ENCODE measurements at regions not wholly inside any gene's neighbourhood (a gene's known extent, or its start where the extent isn't known, plus 50 kb on each side); places are given as distances from the start of the nearest gene placed in this dataset.
"Not testable (repeated sequence)": the region's sequence is repeated elsewhere in the genome, so short reads cannot be mapped to it uniquely, and the experiment has no call there.

- H3K4me3 ChIP-seq (ENCODE audit: control insufficient read depth in 1 of 2, extremely low read depth in 1 of 2, low read length in 1 of 2); H3K4me3 Mint-ChIP-seq; DNase-seq; H3K27me3 ChIP-seq (replicated peaks in 1 of 2; ENCODE audit: control insufficient read depth in 2 of 2, extremely low read depth in 1 of 2, insufficient read depth in 2 of 2, low read length in 1 of 2); H3K27ac ChIP-seq (ENCODE audit: low read length); H3K27me3 Mint-ChIP-seq; H3K9me3 ChIP-seq; CTCF ChIA-PET; H3K27ac Mint-ChIP-seq; POLR2A ChIA-PET; H3K4me1 Mint-ChIP-seq; ATAC-seq (replicated peaks in 1 of 4); H3K4me1 ChIP-seq (ENCODE audit: control insufficient read depth in 1 of 2, extremely low read depth in 1 of 2, insufficient read depth in 2 of 2, low read length in 2 of 2); H3K36me3 ChIP-seq (ENCODE audit: control insufficient read depth in 2 of 2, extremely low read depth in 1 of 2, insufficient read depth in 1 of 2, low read length in 1 of 2): not testable (repeated sequence)
- Mint-ChIP-seq H3K9me3 (peaks cover 40 to 58% (median 44%) of the 10 kb centered on the region in 3 donors), H3K36me3 (peaks cover 51% of the 10 kb centered on the region)
These were observed 104.5 kb downstream of the ZNF33B start for GRCh38 chr10:42533866-42534265.

- Histone ChIP-seq H3K4me1 (ENCODE audit: control insufficient read depth in 1 of 2, extremely low read depth in 1 of 2, insufficient read depth in 2 of 2, low read length in 2 of 2) (no peaks in the 10 kb centered on the region), H3K27ac (ENCODE audit: low read length) (no peak overlapping the region), H3K27me3 (replicated peaks in 1 of 2; ENCODE audit: control insufficient read depth in 2 of 2, extremely low read depth in 1 of 2, insufficient read depth in 2 of 2, low read length in 1 of 2) (no peaks in the 10 kb centered on the region), H3K9me3 (peaks cover 3% of the 10 kb centered on the region), H3K36me3 (ENCODE audit: control insufficient read depth in 2 of 2, extremely low read depth in 1 of 2, insufficient read depth in 1 of 2, low read length in 1 of 2) (no peaks in the 10 kb centered on the region), H3K4me3 (ENCODE audit: control insufficient read depth in 1 of 2, extremely low read depth in 1 of 2, low read length in 1 of 2) (no peak overlapping the region)
- no CpG with 5 or more reads among the region's 1 CpG for WGBS (ENCODE audit: insufficient coverage)
- ChIA-PET POLR2A (no interaction called here), CTCF (no interaction called here)
- H3K9me3 Mint-ChIP-seq: peaks cover 36 to 50% (median 41%) of the 10 kb centered on the region in 3 donors
- H3K27ac Mint-ChIP-seq: no peak overlapping the region
- H3K36me3 Mint-ChIP-seq: peaks cover 42% of the 10 kb centered on the region
- no peaks in the 10 kb centered on the region for H3K4me1 Mint-ChIP-seq
- no peaks in the 10 kb centered on the region for H3K27me3 Mint-ChIP-seq
- DNase-seq: no peak
- no peak overlapping the region for H3K4me3 Mint-ChIP-seq
- ATAC-seq (replicated peaks in 1 of 4): no peak
These were observed 105.4 kb downstream of the ZNF33B start for GRCh38 chr10:42532996-42533395.

- ATAC-seq (replicated peaks in 1 of 4): no peak
These were observed 115.3 kb downstream of the ZNF33B start for GRCh38 chr10:42523098-42523497.

GRCh38 chr10:42519761-42520460 is 118.5 kb downstream of the ZNF33B start:
- Mint-ChIP-seq H3K4me3 (no peak overlapping the region), H3K4me1 (no peaks in the 10 kb centered on the region), H3K27ac (no peak overlapping the region), H3K9me3 (peaks cover 23 to 76% (median 65%) of the 10 kb centered on the region in 3 donors), H3K36me3 (peaks cover 60% of the 10 kb centered on the region), H3K27me3 (no peaks in the 10 kb centered on the region)
- ATAC-seq (replicated peaks in 1 of 4) (no peak), DNase-seq (no peak)
- no peak overlapping the region for H3K27ac ChIP-seq (ENCODE audit: low read length)
- no peak overlapping the region for H3K4me3 ChIP-seq (ENCODE audit: control insufficient read depth in 1 of 2, extremely low read depth in 1 of 2, low read length in 1 of 2)
- no peaks in the 10 kb centered on the region for H3K4me1 ChIP-seq (ENCODE audit: control insufficient read depth in 1 of 2, extremely low read depth in 1 of 2, insufficient read depth in 2 of 2, low read length in 2 of 2)
- peaks cover 43% of the 10 kb centered on the region for H3K9me3 ChIP-seq
- no peaks in the 10 kb centered on the region for H3K27me3 ChIP-seq (replicated peaks in 1 of 2; ENCODE audit: control insufficient read depth in 2 of 2, extremely low read depth in 1 of 2, insufficient read depth in 2 of 2, low read length in 1 of 2)
- POLR2A ChIA-PET: no interaction called here
- CTCF ChIA-PET: no interaction called here
- peaks cover 6 to 33% of the 10 kb centered on the region in 2 donors for H3K36me3 ChIP-seq (ENCODE audit: control insufficient read depth in 2 of 2, extremely low read depth in 1 of 2, insufficient read depth in 1 of 2, low read length in 1 of 2)
- no CpG with 5 or more reads among the region's 5 CpGs for WGBS (ENCODE audit: insufficient coverage)

More at GRCh38 chr10:42523098-42523497, 115.3 kb downstream of the ZNF33B start:
- POLR2A ChIA-PET: no interaction called here
- Histone ChIP-seq H3K27ac (ENCODE audit: low read length) (no peak overlapping the region), H3K9me3 (peaks cover 31% of the 10 kb centered on the region), H3K27me3 (replicated peaks in 1 of 2; ENCODE audit: control insufficient read depth in 2 of 2, extremely low read depth in 1 of 2, insufficient read depth in 2 of 2, low read length in 1 of 2) (no peaks in the 10 kb centered on the region), H3K4me1 (ENCODE audit: control insufficient read depth in 1 of 2, extremely low read depth in 1 of 2, insufficient read depth in 2 of 2, low read length in 2 of 2) (no peaks in the 10 kb centered on the region), H3K36me3 (ENCODE audit: control insufficient read depth in 2 of 2, extremely low read depth in 1 of 2, insufficient read depth in 1 of 2, low read length in 1 of 2) (peaks cover 6 to 36% of the 10 kb centered on the region in 2 donors), H3K4me3 (ENCODE audit: control insufficient read depth in 1 of 2, extremely low read depth in 1 of 2, low read length in 1 of 2) (peak overlapping the region in 1 of 2 donors; percentile 15)
- Mint-ChIP-seq H3K36me3 (peaks cover 67% of the 10 kb centered on the region), H3K27ac (no peak overlapping the region), H3K9me3 (peaks cover 18 to 62% (median 48%) of the 10 kb centered on the region in 3 donors), H3K4me1 (no peaks in the 10 kb centered on the region), H3K27me3 (no peaks in the 10 kb centered on the region), H3K4me3 (no peak overlapping the region)
- CTCF ChIA-PET: no interaction called here
- no peak for DNase-seq
- WGBS (ENCODE audit: insufficient coverage): no CpG with 5 or more reads among the region's 2 CpGs

GRCh38 chr10:42519079-42519478 is 119.3 kb downstream of the ZNF33B start:
- ATAC-seq (replicated peaks in 1 of 4) (no peak), DNase-seq (no peak)
- Mint-ChIP-seq H3K9me3 (peaks cover 24 to 72% (median 67%) of the 10 kb centered on the region in 3 donors), H3K27ac (no peak overlapping the region), H3K27me3 (no peaks in the 10 kb centered on the region), H3K4me3 (no peak overlapping the region), H3K36me3 (peaks cover 55% of the 10 kb centered on the region), H3K4me1 (no peaks in the 10 kb centered on the region)
- no peaks in the 10 kb centered on the region for H3K27me3 ChIP-seq (replicated peaks in 1 of 2; ENCODE audit: control insufficient read depth in 2 of 2, extremely low read depth in 1 of 2, insufficient read depth in 2 of 2, low read length in 1 of 2)
- no peaks in the 10 kb centered on the region for H3K4me1 ChIP-seq (ENCODE audit: control insufficient read depth in 1 of 2, extremely low read depth in 1 of 2, insufficient read depth in 2 of 2, low read length in 2 of 2)
- peaks cover 48% of the 10 kb centered on the region for H3K9me3 ChIP-seq
- POLR2A ChIA-PET: no interaction called here
- no peak overlapping the region for H3K27ac ChIP-seq (ENCODE audit: low read length)
- no CpG with 5 or more reads among the region's 2 CpGs for WGBS (ENCODE audit: insufficient coverage)
- H3K36me3 ChIP-seq (ENCODE audit: control insufficient read depth in 2 of 2, extremely low read depth in 1 of 2, insufficient read depth in 1 of 2, low read length in 1 of 2): peaks cover 6 to 29% of the 10 kb centered on the region in 2 donors
- CTCF ChIA-PET: no interaction called here
- H3K4me3 ChIP-seq (ENCODE audit: control insufficient read depth in 1 of 2, extremely low read depth in 1 of 2, low read length in 1 of 2): no peak overlapping the region

GRCh38 chr10:42513921-42514320 is 124.4 kb downstream of the ZNF33B start:
- Mint-ChIP-seq H3K27ac (no peak overlapping the region), H3K4me3 (no peak overlapping the region), H3K4me1 (no peaks in the 10 kb centered on the region), H3K9me3 (peaks cover 26 to 61% (median 51%) of the 10 kb centered on the region in 3 donors), H3K36me3 (peaks cover 17% of the 10 kb centered on the region), H3K27me3 (no peaks in the 10 kb centered on the region)
- no peak for DNase-seq
- ATAC-seq (replicated peaks in 1 of 4): no peak
- Histone ChIP-seq H3K27ac (ENCODE audit: low read length) (no peak overlapping the region), H3K36me3 (ENCODE audit: control insufficient read depth in 2 of 2, extremely low read depth in 1 of 2, insufficient read depth in 1 of 2, low read length in 1 of 2) (no peaks in the 10 kb centered on the region), H3K4me3 (ENCODE audit: control insufficient read depth in 1 of 2, extremely low read depth in 1 of 2, low read length in 1 of 2) (no peak overlapping the region), H3K9me3 (peaks cover 34% of the 10 kb centered on the region), H3K4me1 (ENCODE audit: control insufficient read depth in 1 of 2, extremely low read depth in 1 of 2, insufficient read depth in 2 of 2, low read length in 2 of 2) (no peaks in the 10 kb centered on the region), H3K27me3 (replicated peaks in 1 of 2; ENCODE audit: control insufficient read depth in 2 of 2, extremely low read depth in 1 of 2, insufficient read depth in 2 of 2, low read length in 1 of 2) (no peaks in the 10 kb centered on the region)
- ChIA-PET CTCF (no interaction called here), POLR2A (no interaction called here)
- WGBS (ENCODE audit: insufficient coverage): 79% methylated on average over 2 of the region's 3 CpGs

- Mint-ChIP-seq H3K4me3 (no peak overlapping the region), H3K36me3 (no peaks in the 10 kb centered on the region), H3K27ac (no peak overlapping the region), H3K4me1 (no peaks in the 10 kb centered on the region), H3K27me3 (peaks cover 0 to 10% of the 10 kb centered on the region in 2 donors), H3K9me3 (peaks cover 0 to 19% (median 2%) of the 10 kb centered on the region in 3 donors)
- no peak overlapping the region for H3K4me3 ChIP-seq (ENCODE audit: control insufficient read depth in 1 of 2, extremely low read depth in 1 of 2, low read length in 1 of 2)
- no peaks in the 10 kb centered on the region for H3K27me3 ChIP-seq (replicated peaks in 1 of 2; ENCODE audit: control insufficient read depth in 2 of 2, extremely low read depth in 1 of 2, insufficient read depth in 2 of 2, low read length in 1 of 2)
- H3K4me1 ChIP-seq (ENCODE audit: control insufficient read depth in 1 of 2, extremely low read depth in 1 of 2, insufficient read depth in 2 of 2, low read length in 2 of 2): no peaks in the 10 kb centered on the region
- ChIA-PET POLR2A (no interaction called here), CTCF (no interaction called here)
- no peaks in the 10 kb centered on the region for H3K9me3 ChIP-seq
- H3K27ac ChIP-seq (ENCODE audit: low read length): no peak overlapping the region
- ATAC-seq (replicated peaks in 1 of 4): no peak
- no peak for DNase-seq
- H3K36me3 ChIP-seq (ENCODE audit: control insufficient read depth in 2 of 2, extremely low read depth in 1 of 2, insufficient read depth in 1 of 2, low read length in 1 of 2): no peaks in the 10 kb centered on the region
- WGBS (ENCODE audit: insufficient coverage): 77% methylated on average over 2 of the region's 3 CpGs
These were observed 146.6 kb downstream of the ZNF33B start for GRCh38 chr10:42491801-42492200.

Data from T-cell (primary cell).